HepG2 (cell line): ENCODE measurements at regions not wholly inside any gene's neighbourhood (a gene's known extent, or its start where the extent isn't known, plus 50 kb on each side); places are given as distances from the start of the nearest gene placed in this dataset.

Source experiments
- ATAC-seq: fragments of 200-7000 bp; cut with Tn5 transposase; 3 replicates; pipeline ENCODE4 v1.9.1; 2020; ENCODE audit warnings: mild to moderate bottlenecking, moderate library complexity
- BruUV-seq: library from RNA; stranded (reverse); fragments of 400-500 nt; replicated peaks from 2 replicates; lab custom pipeline; 2021; lab: Mats Ljungman, UMichigan
- CTCF ChIA-PET: fragments of 300-600 bp; formaldehyde crosslinking; extraction: SDS; loops from one replicate; lab custom pipeline; 2021; ENCODE audit warnings: low total read pairs, inconsistent platforms, low intra/inter-chr PET ratio; lab: Yijun Ruan, JAX
- POLR2A ChIA-PET: fragments of 350-600 bp; sonication (Branson Sonifier 250); formaldehyde crosslinking; loops from one replicate; lab custom pipeline; 2020; ENCODE audit warnings: antibody characterized with exemption, inconsistent platforms; lab: Yijun Ruan, JAX
- DNase-seq: peaks from one replicate; pipeline ENCODE4 v3.0.0-alpha.2; 2015; ENCODE audit warnings: low spot score
- FAIRE-seq: peaks from 3 replicates; lab custom pipeline; 2011; peaks lifted over from hg19 to GRCh38; lab: Jason Lieb, UNC
- H2AFZ ChIP-seq: one replicate; pipeline ENCODE4 v1.6.1; 2011; ENCODE audit warnings: low read length, inconsistent platforms
- H3K27ac ChIP-seq: fragments of 300-600 bp; 3 replicates; pipeline ENCODE4 v1.8.0; 2011; ENCODE audit warnings: mixed run types, mild to moderate bottlenecking, mixed read lengths, low read length, inconsistent platforms; ENCODE audit not compliant: insufficient read depth; ENCODE audit errors: extremely low read length
- H3K27me3 ChIP-seq, 2 experiments: fragments of 200-600 bp in 1 of 2; 2 replicates in 1 of 2; 3 replicates in 1 of 2; pipeline versions ENCODE4 v1.6.0 to v1.8.0; 2011; ENCODE audit warnings: low read length in 2 of 2, mild to moderate bottlenecking in 2 of 2, moderate library complexity in 2 of 2, inconsistent platforms in 1 of 2; ENCODE audit not compliant: insufficient read depth in 2 of 2, control insufficient read depth in 1 of 2
- H3K36me3 ChIP-seq, 2 experiments: fragments of 200-600 bp in 1 of 2; replicated peaks in 1 of 2; 2 replicates in 1 of 2; 3 replicates in 1 of 2; pipeline versions ENCODE4 v1.5.1 to v1.8.0; 2011; ENCODE audit warnings: low read length in 2 of 2, inconsistent platforms in 1 of 2; ENCODE audit not compliant: insufficient read depth in 2 of 2, control insufficient read depth in 1 of 2
- H3K4me1 ChIP-seq: 2 replicates; pipeline ENCODE4 v1.5.1; 2012; ENCODE audit warnings: low read length, inconsistent platforms; ENCODE audit not compliant: insufficient read depth
- H3K4me2 ChIP-seq: 2 replicates; pipeline ENCODE4 v1.6.0; 2011; ENCODE audit warnings: low read depth, low read length, inconsistent platforms
- H3K4me3 ChIP-seq, 3 experiments: fragments of 200-600 bp in 1 of 3; sonication (generic), shearing (Covaris generic) in 1 of 3; replicated peaks in 1 of 3; 2 replicates each; pipeline ENCODE4 v1.5.1; 2011 to 2016; ENCODE audit warnings: low read length in 3 of 3, inconsistent platforms in 2 of 3, low read depth in 2 of 3, mild to moderate bottlenecking in 2 of 3, control low read depth in 1 of 3, mixed read lengths in 1 of 3; ENCODE audit not compliant: insufficient read depth in 1 of 3
- H3K79me2 ChIP-seq: one replicate; pipeline ENCODE4 v1.6.1; 2011; ENCODE audit warnings: low read length, inconsistent platforms; ENCODE audit not compliant: insufficient read depth
- H3K9ac ChIP-seq: 2 replicates; pipeline ENCODE4 v1.6.0; 2011; ENCODE audit warnings: mild to moderate bottlenecking, low read depth, low read length, inconsistent platforms; ENCODE audit not compliant: insufficient read depth
- H3K9me3 ChIP-seq: 2 replicates; pipeline ENCODE4 v1.5.1; 2012; ENCODE audit warnings: mild to moderate bottlenecking, low read length
- H4K20me1 ChIP-seq: 2 replicates; pipeline ENCODE4 v1.6.0; 2011; ENCODE audit warnings: inconsistent platforms, mild to moderate bottlenecking, low read length, moderate library complexity; ENCODE audit not compliant: insufficient read depth
- CBX5 ChIP-seq: sonication (generic); formaldehyde crosslinking; IDR thresholded peaks from 2 replicates; pipeline ENCODE4 v1.4.0; 2020; ENCODE audit warnings: missing genetic modification reagents, borderline replicate concordance
- CCAR2 ChIP-seq: fragments of 200-400 bp; formaldehyde crosslinking; optimal IDR thresholded peaks from 2 replicates; pipeline ENCODE3; 2018; ENCODE audit warnings: low read depth, mild to moderate bottlenecking, low read length, moderate library complexity
- DNMT3B ChIP-seq: conservative IDR thresholded peaks from 2 replicates; pipeline ENCODE4 v1.6.1; 2016; ENCODE audit warnings: missing biosample characterization, control low read depth
- EZH2 ChIP-seq: conservative IDR thresholded peaks from 2 replicates; pipeline ENCODE4 v1.6.1; 2012; ENCODE audit warnings: mild to moderate bottlenecking, low read depth, low read length, moderate library complexity
- HDAC1 ChIP-seq: sonication (generic); formaldehyde crosslinking; IDR thresholded peaks from 2 replicates; pipeline ENCODE4 v1.5.1; 2020; ENCODE audit warnings: mild to moderate bottlenecking, missing genetic modification reagents
- NR2F1 ChIP-seq, 2 experiments: fragments of 450-650 bp in 1 of 2; formaldehyde crosslinking in 1 of 2; IDR thresholded peaks; 2 replicates each; pipeline versions ENCODE4 v1.5.0 to v1.6.1; 2016 to 2020; ENCODE audit warnings: mild to moderate bottlenecking in 1 of 2, missing compliant biosample characterization in 1 of 2, missing genetic modification reagents in 1 of 2, moderate library complexity in 1 of 2
- SKI ChIP-seq: fragments of 450-650 bp; IDR thresholded peaks from one replicate; pipeline ENCODE4 v1.6.1; 2018; ENCODE audit warnings: mild to moderate bottlenecking; ENCODE audit not compliant: partially characterized antibody
- TCF12 ChIP-seq, 2 experiments: fragments of 450-650 bp in 1 of 2; sonication (generic) in 1 of 2; formaldehyde crosslinking in 1 of 2; IDR thresholded peaks; 2 replicates each; pipeline versions ENCODE4 v1.6.1 to v1.8.0; 2017 to 2022; ENCODE audit warnings: antibody characterized with exemption in 1 of 2, mild to moderate bottlenecking in 1 of 2, missing genetic modification reagents in 1 of 2, moderate library complexity in 1 of 2
- ZBTB42 ChIP-seq: sonication (generic); formaldehyde crosslinking; IDR thresholded peaks from 2 replicates; pipeline ENCODE4 v1.5.0; 2020; ENCODE audit warnings: mild to moderate bottlenecking, missing genetic modification reagents
- ZEB1 ChIP-seq: IDR thresholded peaks from 2 replicates; pipeline ENCODE4 v1.6.1; 2012; ENCODE audit warnings: mild to moderate bottlenecking, low read depth, inconsistent platforms; ENCODE audit not compliant: insufficient replicate concordance
- WGBS: methylation state at CpG from one replicate; pipeline ENCODE4 v1.1.6; 2017; ENCODE audit warnings: low lambda C conversion rate; 5-methylcytosine and 5-hydroxymethylcytosine counted together
- in situ Hi-C: cut with HindIII; loops from 2 replicates; pipeline ENCODE4 v1.10.0; 2017; ENCODE audit warnings: low pct_unique_long_range_greater_than_20kb; ENCODE audit not compliant: extremely low pct_ligation_motif_present
- intact Hi-C: fragments of 100-400 bp; cut with micrococcal nuclease; formaldehyde crosslinking; loops from one replicate; pipeline ENCODE4 v1.10.0; 2022; ENCODE audit not compliant: unreplicated experiment
- TF ChIP-seq, protein P1 (sequence below): sonication (generic); formaldehyde crosslinking; IDR thresholded peaks from 2 replicates; pipeline ENCODE4 v1.4.0; 2020; ENCODE audit warnings: missing genetic modification reagents
- TF ChIP-seq, protein P2 (sequence below): sonication (generic); formaldehyde crosslinking; IDR thresholded peaks from 2 replicates; pipeline ENCODE4 v1.4.0; 2020; ENCODE audit warnings: missing genetic modification reagents
- TF ChIP-seq, protein P3 (sequence below): sonication (generic); formaldehyde crosslinking; IDR thresholded peaks from 2 replicates; pipeline ENCODE4 v1.5.0; 2020; ENCODE audit warnings: mild to moderate bottlenecking, missing genetic modification reagents
- TF ChIP-seq, protein P4 (sequence below): sonication (generic); formaldehyde crosslinking; IDR thresholded peaks from 2 replicates; pipeline ENCODE4 v1.5.0; 2020; ENCODE audit warnings: mild to moderate bottlenecking, missing genetic modification reagents, moderate library complexity

DNA sequence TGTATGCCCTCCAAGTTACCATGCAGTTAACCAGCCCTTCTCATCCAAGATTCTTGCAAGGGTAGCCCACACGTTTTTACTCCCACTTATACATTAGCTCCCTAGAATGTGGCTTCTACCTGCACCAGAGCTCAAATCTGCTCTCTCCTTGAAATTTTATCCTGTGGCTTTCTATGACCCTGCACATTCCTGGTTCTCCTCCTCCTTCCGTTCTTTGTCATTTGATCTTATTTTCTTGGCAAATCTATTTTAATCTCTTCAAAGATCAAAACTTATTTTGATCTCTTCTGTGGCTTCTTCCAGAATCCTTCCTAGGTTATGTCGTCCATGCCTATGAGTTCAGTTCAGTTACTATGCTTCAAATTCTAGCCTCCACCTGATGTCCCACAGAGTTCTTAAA is 115.6 kb upstream of the GUCA2B start:
- ChIA-PET POLR2A (no interaction called here), CTCF (no interaction called here)
- in situ Hi-C loops = no loop called here
- no TSS peak for BruUV-seq
- Histone ChIP-seq H3K79me2 (no peaks in the 10 kb centered on the region), H2AFZ (no peak overlapping the region), H3K9me3 (no peaks in the 10 kb centered on the region), H3K4me1 (peaks cover 12% of the 10 kb centered on the region), H3K4me3 (no peak overlapping the region), H4K20me1 (no peaks in the 10 kb centered on the region), H3K4me2 (no peak overlapping the region)
- 3% methylated on average over 3 of the region's 3 CpGs for WGBS
- ATAC-seq (no peak), FAIRE-seq (no peak), DNase-seq (no peak)
- intact Hi-C loops = no loop called here
- TF ChIP-seq, protein P1, sequence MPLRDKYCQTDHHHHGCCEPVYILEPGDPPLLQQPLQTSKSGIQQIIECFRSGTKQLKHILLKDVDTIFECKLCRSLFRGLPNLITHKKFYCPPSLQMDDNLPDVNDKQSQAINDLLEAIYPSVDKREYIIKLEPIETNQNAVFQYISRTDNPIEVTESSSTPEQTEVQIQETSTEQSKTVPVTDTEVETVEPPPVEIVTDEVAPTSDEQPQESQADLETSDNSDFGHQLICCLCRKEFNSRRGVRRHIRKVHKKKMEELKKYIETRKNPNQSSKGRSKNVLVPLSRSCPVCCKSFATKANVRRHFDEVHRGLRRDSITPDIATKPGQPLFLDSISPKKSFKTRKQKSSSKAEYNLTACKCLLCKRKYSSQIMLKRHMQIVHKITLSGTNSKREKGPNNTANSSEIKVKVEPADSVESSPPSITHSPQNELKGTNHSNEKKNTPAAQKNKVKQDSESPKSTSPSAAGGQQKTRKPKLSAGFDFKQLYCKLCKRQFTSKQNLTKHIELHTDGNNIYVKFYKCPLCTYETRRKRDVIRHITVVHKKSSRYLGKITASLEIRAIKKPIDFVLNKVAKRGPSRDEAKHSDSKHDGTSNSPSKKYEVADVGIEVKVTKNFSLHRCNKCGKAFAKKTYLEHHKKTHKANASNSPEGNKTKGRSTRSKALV = no peak
- no peak for TF ChIP-seq EZH2
- no peak for TF ChIP-seq SKI
- TF ChIP-seq ZBTB42 (CRISPR knock-in tag) = no peak
- TF ChIP-seq, protein P2, sequence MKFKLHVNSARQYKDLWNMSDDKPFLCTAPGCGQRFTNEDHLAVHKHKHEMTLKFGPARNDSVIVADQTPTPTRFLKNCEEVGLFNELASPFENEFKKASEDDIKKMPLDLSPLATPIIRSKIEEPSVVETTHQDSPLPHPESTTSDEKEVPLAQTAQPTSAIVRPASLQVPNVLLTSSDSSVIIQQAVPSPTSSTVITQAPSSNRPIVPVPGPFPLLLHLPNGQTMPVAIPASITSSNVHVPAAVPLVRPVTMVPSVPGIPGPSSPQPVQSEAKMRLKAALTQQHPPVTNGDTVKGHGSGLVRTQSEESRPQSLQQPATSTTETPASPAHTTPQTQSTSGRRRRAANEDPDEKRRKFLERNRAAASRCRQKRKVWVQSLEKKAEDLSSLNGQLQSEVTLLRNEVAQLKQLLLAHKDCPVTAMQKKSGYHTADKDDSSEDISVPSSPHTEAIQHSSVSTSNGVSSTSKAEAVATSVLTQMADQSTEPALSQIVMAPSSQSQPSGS (CRISPR knock-in tag) = no peak
- no peak for TF ChIP-seq CBX5 (CRISPR knock-in tag)
- no peak for TF ChIP-seq TCF12 (IDR thresholded peaks at IDR 0.05)
- no peak for TF ChIP-seq TCF12 (CRISPR knock-in tag; IDR thresholded peaks at IDR 0.05)
- TF ChIP-seq, protein P3, sequence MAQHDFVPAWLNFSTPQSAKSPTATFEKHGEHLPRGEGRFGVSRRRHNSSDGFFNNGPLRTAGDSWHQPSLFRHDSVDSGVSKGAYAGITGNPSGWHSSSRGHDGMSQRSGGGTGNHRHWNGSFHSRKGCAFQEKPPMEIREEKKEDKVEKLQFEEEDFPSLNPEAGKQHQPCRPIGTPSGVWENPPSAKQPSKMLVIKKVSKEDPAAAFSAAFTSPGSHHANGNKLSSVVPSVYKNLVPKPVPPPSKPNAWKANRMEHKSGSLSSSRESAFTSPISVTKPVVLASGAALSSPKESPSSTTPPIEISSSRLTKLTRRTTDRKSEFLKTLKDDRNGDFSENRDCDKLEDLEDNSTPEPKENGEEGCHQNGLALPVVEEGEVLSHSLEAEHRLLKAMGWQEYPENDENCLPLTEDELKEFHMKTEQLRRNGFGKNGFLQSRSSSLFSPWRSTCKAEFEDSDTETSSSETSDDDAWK (CRISPR knock-in tag) = no peak
- TF ChIP-seq CCAR2 = no peak
- no peak for TF ChIP-seq ZEB1
- no peak for TF ChIP-seq DNMT3B (CRISPR knock-in tag)
- TF ChIP-seq NR2F1 (CRISPR knock-in tag; IDR thresholded peaks at IDR 0.05) = no peak
- TF ChIP-seq HDAC1 (CRISPR knock-in tag) = no peak
- TF ChIP-seq, protein P4, sequence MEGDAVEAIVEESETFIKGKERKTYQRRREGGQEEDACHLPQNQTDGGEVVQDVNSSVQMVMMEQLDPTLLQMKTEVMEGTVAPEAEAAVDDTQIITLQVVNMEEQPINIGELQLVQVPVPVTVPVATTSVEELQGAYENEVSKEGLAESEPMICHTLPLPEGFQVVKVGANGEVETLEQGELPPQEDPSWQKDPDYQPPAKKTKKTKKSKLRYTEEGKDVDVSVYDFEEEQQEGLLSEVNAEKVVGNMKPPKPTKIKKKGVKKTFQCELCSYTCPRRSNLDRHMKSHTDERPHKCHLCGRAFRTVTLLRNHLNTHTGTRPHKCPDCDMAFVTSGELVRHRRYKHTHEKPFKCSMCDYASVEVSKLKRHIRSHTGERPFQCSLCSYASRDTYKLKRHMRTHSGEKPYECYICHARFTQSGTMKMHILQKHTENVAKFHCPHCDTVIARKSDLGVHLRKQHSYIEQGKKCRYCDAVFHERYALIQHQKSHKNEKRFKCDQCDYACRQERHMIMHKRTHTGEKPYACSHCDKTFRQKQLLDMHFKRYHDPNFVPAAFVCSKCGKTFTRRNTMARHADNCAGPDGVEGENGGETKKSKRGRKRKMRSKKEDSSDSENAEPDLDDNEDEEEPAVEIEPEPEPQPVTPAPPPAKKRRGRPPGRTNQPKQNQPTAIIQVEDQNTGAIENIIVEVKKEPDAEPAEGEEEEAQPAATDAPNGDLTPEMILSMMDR (CRISPR knock-in tag) = no peak
- TF ChIP-seq, all 625 proteins: peak for 0
- Histone ChIP-seq H3K36me3 (no peaks in the 10 kb centered on the region), H3K27ac (no peak overlapping the region), H3K9ac (no peak overlapping the region), H3K27me3 (peaks cover 2 to 32% of the 10 kb centered on the region in 2 experiments; a peak in 4 of 5 replicates)
